ENCODE measurements at regions not wholly inside any gene's neighbourhood (a gene's known extent, or its start where the extent isn't known, plus 50 kb on each side); places are given as distances from the start of the nearest gene placed in this dataset.

GRCh38 chr22:26977741-26978376, 320.5 kb downstream of the MIAT start:
- dilution Hi-C loops (cut with MboI; ENCODE audit: extremely low pct_ligation_motif_present, low sequenced_read_pairs), result no loop called here
- no peaks in the 10 kb centered on the region for H3K9me3 ChIP-seq (ENCODE audit: control insufficient read depth, low read depth, low read length)
- H2AFZ ChIP-seq (ENCODE audit: control insufficient read depth, low read length), result no peak overlapping the region
- peaks cover 4% of the 10 kb centered on the region for H3K4me1 ChIP-seq (ENCODE audit: control insufficient read depth, extremely low read depth, insufficient read depth, low read length)
- no peaks in the 10 kb centered on the region for H4K20me1 ChIP-seq (ENCODE audit: control insufficient read depth, extremely low read depth, insufficient read depth, low read length)
- peaks cover 8% of the 10 kb centered on the region for H3K27me3 ChIP-seq (ENCODE audit: control insufficient read depth, extremely low read depth, insufficient read depth, low read length)
- no peak overlapping the region for H3K27ac ChIP-seq (ENCODE audit: control insufficient read depth, insufficient read depth, low read length)
- no peak overlapping the region for H3K4me3 ChIP-seq (ENCODE audit: control insufficient read depth in 2 of 3, extremely low read depth in 1 of 3, insufficient read depth in 2 of 3, low read depth in 1 of 3, low read length in 3 of 3)
- H3K9ac ChIP-seq (ENCODE audit: control insufficient read depth, extremely low read depth, insufficient read depth, low read length), result no peak overlapping the region
- no peaks in the 10 kb centered on the region for H3K36me3 ChIP-seq (ENCODE audit: control insufficient read depth in 2 of 2, extremely low read depth in 1 of 2, insufficient read depth in 2 of 2, low read length in 2 of 2)
- H3K79me2 ChIP-seq (ENCODE audit: control insufficient read depth, insufficient read depth, low read length), result no peaks in the 10 kb centered on the region
- H3K9me1 ChIP-seq (ENCODE audit: control insufficient read depth, extremely low read depth, insufficient read depth, low read length), result no peaks in the 10 kb centered on the region
- H3K4me2 ChIP-seq (ENCODE audit: control insufficient read depth, extremely low read depth, insufficient read depth, low read depth, low read length), result no peak overlapping the region
- no peak for FAIRE-seq
- TF ChIP-seq CTCF (optimal IDR thresholded peaks at IDR 0.05 in 1 of 3, IDR thresholded peaks at IDR 0.05 in 1 of 3, conservative IDR thresholded peaks at IDR 0.05 in 1 of 3; ENCODE audit: extremely low read depth in 1 of 3, insufficient read depth in 2 of 3, low read length in 3 of 3) (no peak), EZH2 (IDR thresholded peaks at IDR 0.05; ENCODE audit: low read length) (no peak)
- no peak for DNase-seq (ENCODE audit: low read depth, low spot score)

DNA sequence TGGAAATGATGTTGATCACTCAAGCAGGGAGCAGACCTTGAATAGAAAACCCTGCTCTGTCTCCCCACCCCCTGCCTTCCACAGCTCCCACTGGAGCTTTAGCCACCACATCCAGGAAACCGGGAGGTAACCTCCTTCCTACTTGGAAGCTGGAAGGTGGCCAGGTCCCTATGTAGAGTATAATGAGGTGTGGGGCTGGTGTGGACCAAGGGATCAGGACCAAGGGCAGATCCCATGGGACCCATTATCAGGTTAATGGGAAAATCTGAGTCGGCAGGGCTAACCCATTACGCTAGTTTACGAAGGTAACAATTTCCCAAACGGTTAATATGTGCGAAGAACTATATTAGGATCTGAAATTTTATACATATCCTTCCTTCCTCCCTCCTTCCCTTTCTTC, 321.9 kb downstream of the MIAT start:
- H2AFZ ChIP-seq (ENCODE audit: control insufficient read depth, low read length), result no peak overlapping the region
- peaks cover 12% of the 10 kb centered on the region for H3K27me3 ChIP-seq (ENCODE audit: control insufficient read depth, extremely low read depth, insufficient read depth, low read length)
- FAIRE-seq (no peak), DNase-seq (ENCODE audit: low read depth, low spot score) (no peak)
- H3K4me1 ChIP-seq (ENCODE audit: control insufficient read depth, extremely low read depth, insufficient read depth, low read length), result peaks cover 4% of the 10 kb centered on the region
- H4K20me1 ChIP-seq (ENCODE audit: control insufficient read depth, extremely low read depth, insufficient read depth, low read length), result no peaks in the 10 kb centered on the region
- TF ChIP-seq CTCF (optimal IDR thresholded peaks at IDR 0.05 in 1 of 3, IDR thresholded peaks at IDR 0.05 in 1 of 3, conservative IDR thresholded peaks at IDR 0.05 in 1 of 3; ENCODE audit: extremely low read depth in 1 of 3, insufficient read depth in 2 of 3, low read length in 3 of 3), result no peak
- no peak for TF ChIP-seq EZH2 (IDR thresholded peaks at IDR 0.05; ENCODE audit: low read length)
- no peak overlapping the region for H3K4me3 ChIP-seq (ENCODE audit: control insufficient read depth in 2 of 3, extremely low read depth in 1 of 3, insufficient read depth in 2 of 3, low read depth in 1 of 3, low read length in 3 of 3)
- no peaks in the 10 kb centered on the region for H3K9me3 ChIP-seq (ENCODE audit: control insufficient read depth, low read depth, low read length)
- no peaks in the 10 kb centered on the region for H3K79me2 ChIP-seq (ENCODE audit: control insufficient read depth, insufficient read depth, low read length)
- no peak overlapping the region for H3K9ac ChIP-seq (ENCODE audit: control insufficient read depth, extremely low read depth, insufficient read depth, low read length)
- H3K4me2 ChIP-seq (ENCODE audit: control insufficient read depth, extremely low read depth, insufficient read depth, low read depth, low read length), result no peak overlapping the region
- no peak overlapping the region for H3K27ac ChIP-seq (ENCODE audit: control insufficient read depth, insufficient read depth, low read length)
- H3K9me1 ChIP-seq (ENCODE audit: control insufficient read depth, extremely low read depth, insufficient read depth, low read length), result no peaks in the 10 kb centered on the region
- dilution Hi-C loops (cut with MboI; ENCODE audit: extremely low pct_ligation_motif_present, low sequenced_read_pairs), result no loop called here
- no peaks in the 10 kb centered on the region for H3K36me3 ChIP-seq (ENCODE audit: control insufficient read depth in 2 of 2, extremely low read depth in 1 of 2, insufficient read depth in 2 of 2, low read length in 2 of 2)

All from keratinocyte (primary cell).